Choroid plexus epithelial cell (primary cell): ENCODE measurements at regions not wholly inside any gene's neighbourhood (a gene's known extent, or its start where the extent isn't known, plus 50 kb on each side); places are given as distances from the start of the nearest gene placed in this dataset.

Experiments used
- DNase-seq: peaks from one replicate; pipeline ENCODE4 v3.0.0-alpha.2; 2010; ENCODE audit warnings: low read depth
- H3K4me3 ChIP-seq: 2 replicates; pipeline ENCODE4 v1.5.1; 2011; ENCODE audit warnings: low read depth, mild to moderate bottlenecking, control low read depth, low read length, moderate library complexity
- CTCF ChIP-seq: conservative IDR thresholded peaks from 2 replicates; pipeline ENCODE4 v1.5.1; 2011; ENCODE audit warnings: low read depth, mild to moderate bottlenecking, control low read depth, inconsistent platforms, low read length, moderate library complexity

DNA sequence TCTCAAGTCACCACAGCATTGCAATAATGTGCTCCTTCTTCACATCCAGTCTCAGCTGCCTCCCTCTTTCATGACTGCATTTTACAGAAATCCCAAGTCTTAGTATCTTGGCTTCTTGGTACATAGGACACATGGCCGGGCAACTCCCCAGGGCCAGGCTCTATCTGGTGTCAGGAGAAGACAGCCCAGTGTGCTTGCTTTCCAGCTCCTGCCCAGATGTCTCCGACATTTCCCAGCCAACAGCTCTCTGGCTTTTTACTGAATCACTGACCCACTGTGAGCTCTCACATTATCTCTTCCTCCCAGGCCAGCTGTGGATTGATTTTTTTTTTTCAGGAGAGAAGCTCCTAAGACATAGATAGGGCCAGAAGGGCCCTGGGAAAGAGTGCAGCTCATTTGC is 346.0 kb upstream of the C11orf87 start:
- no peak for DNase-seq
- no peak for TF ChIP-seq CTCF
- no peak overlapping the region for H3K4me3 ChIP-seq

DNA sequence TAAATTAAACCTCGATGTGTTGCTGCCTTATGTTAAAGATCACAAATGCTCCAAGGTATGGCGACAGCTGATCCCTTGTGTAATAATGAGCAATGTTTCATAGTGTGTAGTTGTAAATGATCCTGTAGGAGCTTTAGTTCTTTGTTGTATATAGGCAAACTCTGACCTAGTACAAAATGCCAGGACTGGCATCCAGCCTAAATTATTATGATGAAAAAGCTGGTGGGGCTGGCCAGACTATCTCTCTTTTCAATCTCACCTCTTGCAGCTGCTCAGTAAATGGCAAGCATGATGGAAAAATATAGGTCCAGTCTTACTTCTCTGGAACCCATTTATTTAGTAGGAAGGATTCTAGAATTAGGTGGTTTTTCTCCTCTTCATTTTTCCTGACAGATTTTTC is 345.1 kb upstream of the C11orf87 start:
- DNase-seq: no peak
- H3K4me3 ChIP-seq: no peak overlapping the region
- no peak for TF ChIP-seq CTCF

DNA sequence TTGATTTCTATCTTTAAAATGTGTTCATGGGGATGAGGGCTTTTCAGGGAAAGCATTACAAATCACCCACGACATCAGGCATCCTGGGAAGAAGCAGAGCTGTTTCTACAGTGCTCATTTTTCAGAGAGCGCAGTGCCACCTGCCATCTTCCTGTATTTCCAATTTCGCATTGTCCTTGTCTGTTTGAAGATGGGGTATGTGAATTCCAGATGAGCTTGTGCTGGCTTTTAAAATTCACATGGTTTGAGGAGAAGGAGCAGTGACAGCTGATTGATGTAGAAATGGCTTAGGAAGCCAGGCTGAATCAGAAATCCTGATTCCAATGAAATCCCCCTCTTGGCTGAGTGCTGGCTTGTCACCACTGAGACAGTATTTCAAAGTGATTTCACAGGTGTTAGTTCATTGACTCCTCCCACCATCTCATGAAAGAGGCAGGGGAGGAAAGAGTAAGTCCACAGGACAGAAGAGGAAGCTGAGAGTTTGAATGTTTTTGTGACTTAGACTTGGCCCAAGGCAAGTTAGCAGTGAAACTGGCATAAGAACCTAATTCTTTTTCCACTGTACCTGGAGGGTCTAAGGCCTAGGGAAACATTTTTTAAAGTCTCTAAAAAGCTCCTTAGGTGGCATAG is 344.6 kb upstream of the C11orf87 start:
- H3K4me3 ChIP-seq: no peak overlapping the region
- DNase-seq: no peak
- TF ChIP-seq CTCF: no peak

DNA sequence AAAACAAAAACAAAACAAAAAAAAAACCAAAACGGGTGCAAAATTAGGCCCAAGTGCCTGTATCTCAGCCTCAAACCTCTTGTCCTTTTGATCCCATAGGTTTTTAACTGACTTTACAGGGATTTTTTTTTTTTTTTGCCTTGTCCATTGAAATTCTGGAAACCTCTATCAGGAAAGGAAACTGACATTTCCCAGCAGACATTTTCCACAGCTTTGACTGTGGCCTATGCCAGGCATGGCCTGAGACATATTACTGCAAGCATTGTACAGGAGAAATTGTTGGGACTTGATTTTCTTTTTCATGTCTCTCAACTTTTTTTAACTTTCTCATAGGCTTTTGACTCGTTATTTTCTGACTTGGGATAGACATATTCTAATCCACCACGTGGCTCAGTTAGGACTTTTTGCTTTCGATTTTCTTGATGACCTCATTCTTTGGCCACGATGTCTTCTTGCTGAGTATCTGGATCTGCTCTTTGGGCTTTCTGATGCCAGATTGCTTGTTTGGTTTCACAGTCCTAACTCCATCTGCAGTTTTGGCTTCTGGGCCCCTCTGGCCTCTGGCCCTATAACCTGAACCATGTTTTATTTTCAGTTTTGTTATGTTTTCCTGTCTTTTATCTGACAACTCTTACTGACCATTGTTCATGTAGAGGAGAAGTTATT is 336.1 kb upstream of the C11orf87 start:
- no peak overlapping the region for H3K4me3 ChIP-seq
- TF ChIP-seq CTCF: no peak
- no peak for DNase-seq

- TF ChIP-seq CTCF: no peak
- DNase-seq: no peak
- no peak overlapping the region for H3K4me3 ChIP-seq
These were observed 335.1 kb upstream of the C11orf87 start for GRCh38 chr11:109086931-109087330.

DNA sequence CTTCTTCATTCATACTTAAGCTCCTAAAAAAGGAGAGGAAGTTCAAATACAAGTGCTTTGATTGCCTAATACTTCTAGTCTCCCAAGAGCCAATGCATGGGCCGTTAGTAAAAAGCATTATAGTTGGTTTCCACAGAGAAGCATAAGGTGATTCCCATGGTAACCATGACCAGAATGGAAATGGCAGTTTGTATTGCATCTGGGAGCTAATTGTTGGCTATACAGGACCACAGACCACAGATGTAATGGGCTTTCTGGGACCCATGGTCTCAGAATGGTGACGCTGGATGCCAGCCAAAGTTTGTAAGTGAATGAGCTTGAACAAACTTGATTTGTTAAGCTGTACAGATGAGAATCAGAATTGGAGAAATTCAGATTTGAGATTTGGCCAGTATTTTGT is 333.9 kb upstream of the C11orf87 start:
- DNase-seq: no peak
- no peak overlapping the region for H3K4me3 ChIP-seq
- TF ChIP-seq CTCF: no peak

DNA sequence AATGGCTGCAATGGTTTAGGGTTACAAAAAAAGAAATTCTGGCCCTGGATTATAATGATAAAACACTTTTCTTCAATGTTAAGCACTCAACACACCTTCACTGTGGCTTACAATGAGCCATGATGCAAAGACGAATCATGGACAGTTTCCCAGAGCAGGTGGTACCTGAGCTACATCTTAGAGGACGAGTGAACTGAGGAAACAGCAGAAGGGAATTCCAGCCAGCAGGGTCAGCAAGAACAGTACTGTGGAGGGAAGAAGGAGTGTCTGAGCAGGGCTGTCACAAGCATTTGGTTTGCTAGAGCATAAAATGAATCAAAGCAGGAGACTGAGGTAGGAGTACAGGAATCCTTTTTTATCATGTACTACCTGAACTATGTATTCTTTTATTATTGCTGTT is 332.8 kb upstream of the C11orf87 start:
- no peak for DNase-seq
- TF ChIP-seq CTCF: no peak
- no peak overlapping the region for H3K4me3 ChIP-seq
